ENCODE measurements at regions not wholly inside any gene's neighbourhood (a gene's known extent, or its start where the extent isn't known, plus 50 kb on each side); places are given as distances from the start of the nearest gene placed in this dataset.

DNA sequence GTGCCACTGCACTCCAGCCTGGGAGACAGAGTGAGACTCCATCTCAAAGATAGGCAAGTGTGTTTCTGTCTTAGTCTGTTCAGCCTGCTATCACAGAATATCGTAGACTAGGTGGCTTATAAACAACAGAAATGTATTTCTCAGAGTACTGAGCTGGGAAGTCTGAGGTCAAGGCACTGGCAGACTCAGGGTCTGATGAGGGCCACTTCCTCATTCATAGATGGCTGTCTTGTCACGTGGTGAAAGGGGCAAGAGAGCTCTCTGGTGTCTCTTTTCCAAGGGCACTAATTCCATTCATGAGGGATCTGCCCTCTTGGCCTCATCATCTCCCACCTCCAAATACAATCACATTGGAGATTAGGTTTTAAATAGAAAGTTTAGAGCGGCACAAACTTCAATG is 95.6 kb upstream of the PHACTR3 start:
- DNase-seq, result no peak

DNA sequence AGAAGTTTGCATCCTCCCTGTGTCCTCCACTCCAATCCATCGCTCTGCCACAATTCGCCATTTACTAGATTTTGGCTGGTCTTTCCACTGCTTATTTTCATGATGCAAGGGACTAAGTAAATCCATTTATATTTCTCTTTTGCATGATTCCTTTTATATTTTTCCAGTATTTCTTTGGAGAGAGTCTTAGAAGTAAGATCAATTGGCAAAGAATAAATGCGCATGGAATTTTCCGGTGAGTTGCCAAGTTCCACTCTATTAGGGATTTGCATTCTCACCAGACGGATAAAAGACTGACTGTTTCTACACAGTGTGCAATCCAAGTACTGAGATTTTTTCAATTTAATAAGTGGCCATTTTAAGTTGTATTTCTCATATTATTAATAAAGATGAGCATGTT is 91.7 kb upstream of the PHACTR3 start:
- no peak for DNase-seq

GRCh38 chr20:59514554-59514953 is 89.8 kb upstream of the PHACTR3 start:
- no peak for DNase-seq

DNA sequence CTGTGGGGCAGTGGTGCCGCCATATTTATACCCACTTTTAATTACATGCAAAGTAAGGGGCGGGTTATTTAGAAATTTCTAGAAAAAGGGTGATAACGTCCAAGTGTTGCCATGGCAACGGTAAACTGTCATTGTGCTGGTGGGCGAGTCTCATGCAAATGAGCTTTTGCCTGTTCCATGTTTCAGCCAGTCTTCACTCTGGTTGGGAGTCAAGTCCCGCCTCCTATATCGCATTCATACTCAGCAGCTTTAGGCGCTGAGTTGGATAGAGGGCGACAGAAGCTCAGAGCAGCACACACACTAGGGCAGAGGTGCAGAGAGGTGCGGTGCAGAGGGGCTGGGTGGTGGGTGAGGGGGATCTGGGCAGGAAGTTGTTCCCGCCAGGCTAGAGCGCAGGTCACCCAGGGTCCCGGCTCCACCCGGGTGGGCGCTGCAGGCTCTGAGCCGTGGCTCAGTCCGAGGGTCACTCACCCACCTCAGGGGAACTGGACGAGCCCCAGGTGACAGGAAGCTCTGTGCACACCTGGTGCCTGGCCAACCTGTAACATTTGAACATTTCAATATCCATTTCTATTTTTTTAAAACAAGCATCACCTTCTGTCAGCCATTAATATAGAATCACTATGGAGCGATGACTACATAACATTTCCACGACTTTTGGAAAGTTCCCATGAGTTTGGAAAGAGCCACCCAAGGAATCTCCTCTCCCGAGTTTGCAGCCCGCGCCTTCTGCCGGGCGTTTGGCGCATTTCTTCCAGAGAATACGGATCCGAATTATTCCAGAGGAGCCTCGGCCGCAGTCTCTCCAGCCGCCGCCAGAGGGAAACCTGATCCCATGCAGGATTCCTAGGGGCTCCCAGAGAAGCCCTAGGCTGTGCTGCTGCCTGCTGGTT is 89.1 kb upstream of the PHACTR3 start:
- DNase-seq, result peak; percentile 26

- DNase-seq, result no peak
Measured at GRCh38 chr20:59515906-59516209, 88.5 kb upstream of the PHACTR3 start.

GRCh38 chr20:59518881-59519706 is 85.2 kb upstream of the PHACTR3 start:
- DNase-seq, result peak; percentile 7

DNA sequence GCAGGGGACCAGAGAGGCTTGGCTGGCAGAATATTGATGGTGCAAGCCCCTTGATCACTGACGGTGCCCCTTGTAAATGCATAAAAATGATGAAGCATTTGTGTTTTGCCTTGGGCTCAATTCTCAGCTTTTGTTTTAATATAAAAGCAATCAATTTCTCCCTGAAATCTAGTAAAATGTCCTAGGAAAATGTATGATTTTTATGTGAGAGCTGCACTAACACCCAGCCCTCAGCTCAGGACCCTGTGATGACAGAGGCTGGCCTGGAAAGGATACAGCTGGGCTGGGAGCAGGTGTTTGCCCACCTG is 84.7 kb upstream of the PHACTR3 start:
- no peak for DNase-seq

DNA sequence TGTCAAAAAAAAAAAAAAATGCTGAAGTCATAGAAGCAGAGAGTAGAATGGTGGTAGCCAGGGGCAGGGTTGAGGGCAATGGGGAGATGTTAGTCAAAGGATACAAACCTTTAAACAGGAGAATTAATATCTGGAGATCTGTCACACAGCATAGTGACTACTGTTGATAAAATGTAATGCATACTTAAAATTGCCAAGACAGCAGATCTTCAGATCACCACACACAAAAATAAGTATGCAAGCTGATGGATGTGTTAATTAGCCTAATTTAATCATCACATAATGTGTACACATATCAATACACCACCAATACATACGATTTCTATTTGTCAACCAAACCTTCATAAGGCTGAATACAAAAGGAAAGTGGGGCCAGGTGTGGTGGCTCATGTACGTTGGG is 83.5 kb upstream of the PHACTR3 start:
- no peak for DNase-seq

DNA sequence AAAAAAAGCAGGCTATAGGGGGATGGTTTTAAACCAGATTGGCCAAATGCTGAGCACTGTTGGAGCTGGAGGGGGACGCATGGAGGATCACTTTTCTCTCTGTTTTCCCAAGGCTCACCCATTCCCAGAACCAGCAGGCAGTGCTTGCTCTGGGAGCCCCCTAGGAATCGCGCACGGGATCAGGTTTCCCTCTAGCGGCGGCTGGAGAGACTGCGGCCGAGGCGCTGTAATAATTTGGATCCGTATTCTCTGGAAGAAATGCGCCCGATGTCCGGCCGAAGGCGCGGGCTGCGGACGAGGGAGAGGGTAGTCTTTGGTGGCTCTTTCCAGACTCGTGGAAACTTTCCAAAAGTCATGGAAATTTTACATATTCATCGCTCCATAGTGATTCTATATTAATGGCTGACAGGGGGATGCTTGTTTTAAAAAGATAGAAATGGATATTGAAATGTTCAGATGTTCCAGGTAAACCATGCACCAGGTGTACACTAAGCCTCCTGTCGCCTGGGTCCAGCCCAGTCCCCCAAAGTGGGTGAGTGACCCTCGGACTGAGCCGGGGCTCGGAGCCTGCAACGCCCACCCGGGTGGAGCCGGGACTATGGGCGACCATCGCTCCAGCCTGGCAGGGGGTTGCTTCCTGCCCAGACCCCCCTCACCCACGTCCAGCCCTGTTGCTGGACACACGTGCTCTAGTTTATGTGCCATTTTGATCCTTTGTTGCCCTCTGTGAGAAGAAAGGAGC is 78.7 kb upstream of the PHACTR3 start:
- peak; percentile 31 for DNase-seq

- DNase-seq, result no peak
Measured at GRCh38 chr20:59526242-59527225, 77.8 kb upstream of the PHACTR3 start.

- DNase-seq, result no peak
Measured at GRCh38 chr20:59530782-59531181, 73.6 kb upstream of the PHACTR3 start.

DNA sequence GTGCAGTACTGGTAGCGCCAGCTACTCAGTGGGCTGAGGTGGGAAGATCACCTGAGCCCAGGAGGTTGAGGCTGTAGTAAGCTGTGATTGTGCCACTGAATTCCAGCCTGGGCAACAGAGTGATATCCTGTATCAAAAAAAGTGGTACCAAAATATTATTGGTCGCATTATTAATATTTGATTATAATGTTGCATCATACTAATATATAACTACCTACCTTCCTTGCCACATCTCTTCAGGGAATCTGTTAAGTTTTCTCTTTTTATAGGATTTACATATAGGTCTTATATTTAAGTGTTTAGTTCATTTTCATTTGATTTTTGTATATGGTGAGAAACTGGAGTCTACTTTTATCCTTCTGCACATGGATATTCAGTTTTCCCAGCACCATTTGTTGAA is 66.3 kb upstream of the PHACTR3 start:
- DNase-seq, result no peak

- DNase-seq, result no peak
Measured at GRCh38 chr20:59547596-59547995, 56.7 kb upstream of the PHACTR3 start.

Measured in NCI-H2107 (cell line).